Heart left ventricle (tissue), 16 donors: ENCODE measurements at regions not wholly inside any gene's neighbourhood (a gene's known extent, or its start where the extent isn't known, plus 50 kb on each side); places are given as distances from the start of the nearest gene placed in this dataset.
A peak's percentile ranks its signal among the peaks of the same experiment; 100 is the strongest.

Experiments
- ATAC-seq, 4 donors: fragments of 200-7000 bp; cut with Tn5 transposase; one replicate each; pipeline ENCODE4 v1.9.1; 2020 to 2022; ENCODE audit warnings: moderate library complexity in 4 of 4, mild to moderate bottlenecking in 3 of 4, moderate number of reproducible peaks in 1 of 4
- DNase-seq, 5 donors: peaks; one replicate each; pipeline ENCODE4 v3.0.0-alpha.2; 2020
- H3K27ac ChIP-seq, 12 donors: fragments of 200-600 bp; sonication (generic) in 4 of 12; one replicate each; pipeline versions ENCODE4 v1.5.0 to v1.8.0; 2016 to 2022; ENCODE audit warnings: mild to moderate bottlenecking in 2 of 12
- H3K27me3 ChIP-seq, 9 donors: fragments of 200-600 bp; sonication (generic) in 2 of 9; one replicate each; pipeline versions ENCODE4 v1.5.1 to v1.8.0; 2016 to 2022; ENCODE audit warnings: mild to moderate bottlenecking in 3 of 9
- H3K36me3 ChIP-seq, 9 donors: fragments of 200-600 bp; sonication (generic) in 2 of 9; one replicate each; pipeline versions ENCODE4 v1.5.0 to v1.8.0; 2018 to 2022; ENCODE audit warnings: mild to moderate bottlenecking in 2 of 9
- H3K4me1 ChIP-seq, 12 donors: fragments of 200-600 bp; sonication (generic) in 4 of 12; one replicate each; pipeline versions ENCODE4 v1.5.0 to v1.8.0; 2016 to 2022; ENCODE audit warnings: mild to moderate bottlenecking in 3 of 12
- H3K4me3 ChIP-seq, 12 donors: fragments of 200-600 bp; sonication (generic) in 4 of 12; one replicate each; pipeline versions ENCODE4 v1.5.0 to v1.8.0; 2017 to 2022; ENCODE audit warnings: mild to moderate bottlenecking in 9 of 12, moderate library complexity in 4 of 12
- H3K9me3 ChIP-seq, 12 donors: fragments of 200-600 bp; sonication (generic) in 4 of 12; one replicate each; pipeline versions ENCODE4 v1.5.0 to v1.8.0; 2016 to 2022; ENCODE audit warnings: mild to moderate bottlenecking in 1 of 12
- CTCF ChIP-seq, 12 donors: fragments of 200-600 bp; sonication (generic) in 4 of 12; IDR thresholded peaks; one replicate each; pipeline versions ENCODE4 v1.5.0 to v1.8.0; 2018 to 2022; ENCODE audit warnings: antibody characterized with exemption in 12 of 12, mild to moderate bottlenecking in 5 of 12
- POLR2A ChIP-seq, 2 donors: fragments of 450-650 bp; IDR thresholded peaks; one replicate each; pipeline ENCODE4 v1.6.1; 2017; ENCODE audit warnings: antibody characterized with exemption in 2 of 2, mild to moderate bottlenecking in 2 of 2, moderate library complexity in 2 of 2
- WGBS, 4 donors: extraction: QIAGEN DNeasy Blood & Tissue Kit in 2 of 4; methylation state at CpG; one replicate each; pipeline versions ENCODE4 v1.1.5 to v1.1.7; 2013 to 2018; 5-methylcytosine and 5-hydroxymethylcytosine counted together
- intact Hi-C, 10 donors: fragments of 100-400 bp; cut with DNase I; formaldehyde crosslinking; loops; one replicate each; pipeline versions ENCODE4 v1.11.1 to v1.14.2; 2022
- donor health status: ischemic (EF 13 %, LVEDD 7.1; RV severe dilation, severe dysfunction).
- donor health status: healthy with polysubstance abuse.
- donor health status: DM: no; HTN: yes; CAD: no.
- donor health status: DM: no; HTN: no; CAD: no.
- donor health status: ischemic (EF 25% LVEDD 6.9; RV normal size, moderate dysfunction).
- donor health status: ischemic (EF 25% LVEDD 5.7; RV mildly dilated, moderate dysfunction).
- donor health status: healthy.
- donor health status: DM: yes; HTN: yes; CAD: no.
- donor health status: ischemic (EF 35%, LVEDD 5.7; RV mildly dilated, moderate dysfunction).
- donor health status: nonischemic (EF 11% LVEDD 7.7; RV severe dilation, severe dysfunction).
- donor health status: DM: yes; HTN: yes; CAD: no.
- donor health status: PGD.
- donor health status: ischemic (EF 29% LVEDD 5.4; RV normal size, mild dysfunction).
- donor health status: nonischemic (EF 23%, LVEDD 6.1; RV moderate dilation, normal function).

DNA sequence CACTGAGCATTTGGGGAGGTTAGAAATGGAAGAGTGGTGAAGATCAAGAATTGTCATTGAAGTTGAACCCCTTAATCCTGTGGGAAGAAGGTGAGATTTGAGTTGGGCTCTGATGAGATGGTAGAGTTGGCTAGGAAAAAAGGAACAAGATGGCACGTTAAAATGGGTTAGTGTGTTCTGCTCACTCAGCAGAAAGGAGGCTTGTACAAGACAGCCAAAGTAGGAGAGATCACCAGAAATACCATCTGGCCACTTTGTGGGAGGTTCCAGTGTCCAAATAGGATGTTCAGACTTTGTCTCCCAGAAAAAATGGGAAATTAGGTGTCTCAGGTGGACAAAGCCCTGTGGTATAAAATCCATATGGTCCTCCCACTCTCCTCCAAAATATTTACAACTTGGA is 56.0 kb upstream of the SLC14A2 start:
- no peak overlapping the region for H3K4me3 ChIP-seq
- H3K9me3 ChIP-seq, result peaks cover 0 to 7% (median 0%) of the 10 kb centered on the region in 12 donors
- intact Hi-C loops, result no loop called here
- H3K27me3 ChIP-seq, result no peaks in the 10 kb centered on the region
- DNase-seq (no peak), ATAC-seq (no peak)
- no peak for TF ChIP-seq POLR2A (IDR thresholded peaks at IDR 0.05)
- no peak for TF ChIP-seq CTCF (IDR thresholded peaks at IDR 0.05)
- no peaks in the 10 kb centered on the region for H3K36me3 ChIP-seq
- peaks cover 0 to 17% (median 0%) of the 10 kb centered on the region in 12 donors for H3K4me1 ChIP-seq
- WGBS, 4 donors, result 83 to 96% (median 91%) methylated on average over 1 of the region's 1 CpG
- no peak overlapping the region for H3K27ac ChIP-seq

DNA sequence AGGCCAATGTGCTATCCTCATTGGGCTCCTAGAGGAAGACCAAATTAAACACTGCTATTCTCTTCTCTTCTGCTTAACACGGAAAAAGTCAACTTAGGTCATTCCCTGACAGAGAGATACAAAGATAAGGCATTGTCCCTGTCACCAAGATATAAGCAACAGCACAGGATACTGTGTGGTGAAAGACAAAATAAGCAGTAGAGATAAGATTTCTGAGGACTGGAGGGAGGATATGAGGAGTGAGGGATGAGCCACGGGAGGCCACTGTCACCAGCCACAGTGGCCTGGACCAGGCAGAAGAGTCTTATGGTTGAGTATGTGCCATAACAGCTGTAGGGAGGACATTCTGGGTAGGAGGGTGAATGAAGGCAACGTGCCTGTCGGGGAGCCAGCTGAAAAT is 54.4 kb upstream of the SLC14A2 start:
- intact Hi-C loops, result loop anchor here in 1 of 10 donors (5.0 kb wide), 1 partner anchor 54 kb away; no protein-coding TSS in a partner anchor
- peak overlapping the region in 1 of 12 donors; percentile 43 for H3K27ac ChIP-seq
- H3K4me3 ChIP-seq, result no peak overlapping the region
- H3K4me1 ChIP-seq, result peaks cover 0 to 11% (median 0%) of the 10 kb centered on the region in 12 donors
- DNase-seq (no peak), ATAC-seq (no peak)
- H3K27me3 ChIP-seq, result peaks cover 0 to 4% (median 0%) of the 10 kb centered on the region in 9 donors
- peaks cover 0 to 7% (median 0%) of the 10 kb centered on the region in 12 donors for H3K9me3 ChIP-seq
- no peaks in the 10 kb centered on the region for H3K36me3 ChIP-seq
- TF ChIP-seq POLR2A (IDR thresholded peaks at IDR 0.05), result no peak
- WGBS, 4 donors, result 61 to 72% (median 67%) methylated on average over 4 of the region's 4 CpGs

GRCh38 chr18:45562567-45563479 is 52.5 kb upstream of the SLC14A2 start:
- 65 to 70% (median 69%) methylated on average over 11 of the region's 11 CpGs for WGBS, 4 donors
- DNase-seq, result peak; percentile 37 to 76 (median 55)
- peak; percentile 21 to 59 (median 40) for ATAC-seq
- Histone ChIP-seq H3K9me3 (peaks cover 0 to 7% (median 0%) of the 10 kb centered on the region in 12 donors), H3K27ac (peak overlapping the region in 11 of 12 donors; percentile 27 to 89 (median 57)), H3K4me1 (peaks cover 0 to 19% (median 0%) of the 10 kb centered on the region in 12 donors), H3K27me3 (peaks cover 0 to 4% (median 0%) of the 10 kb centered on the region in 9 donors), H3K36me3 (no peaks in the 10 kb centered on the region), H3K4me3 (no peak overlapping the region)
- intact Hi-C loops, result loop anchor here in 1 of 10 donors (5.0 kb wide), 1 partner anchor 56 kb away; no protein-coding TSS in a partner anchor
- TF ChIP-seq POLR2A (IDR thresholded peaks at IDR 0.05) (no peak), CTCF (IDR thresholded peaks at IDR 0.05) (no peak)

DNA sequence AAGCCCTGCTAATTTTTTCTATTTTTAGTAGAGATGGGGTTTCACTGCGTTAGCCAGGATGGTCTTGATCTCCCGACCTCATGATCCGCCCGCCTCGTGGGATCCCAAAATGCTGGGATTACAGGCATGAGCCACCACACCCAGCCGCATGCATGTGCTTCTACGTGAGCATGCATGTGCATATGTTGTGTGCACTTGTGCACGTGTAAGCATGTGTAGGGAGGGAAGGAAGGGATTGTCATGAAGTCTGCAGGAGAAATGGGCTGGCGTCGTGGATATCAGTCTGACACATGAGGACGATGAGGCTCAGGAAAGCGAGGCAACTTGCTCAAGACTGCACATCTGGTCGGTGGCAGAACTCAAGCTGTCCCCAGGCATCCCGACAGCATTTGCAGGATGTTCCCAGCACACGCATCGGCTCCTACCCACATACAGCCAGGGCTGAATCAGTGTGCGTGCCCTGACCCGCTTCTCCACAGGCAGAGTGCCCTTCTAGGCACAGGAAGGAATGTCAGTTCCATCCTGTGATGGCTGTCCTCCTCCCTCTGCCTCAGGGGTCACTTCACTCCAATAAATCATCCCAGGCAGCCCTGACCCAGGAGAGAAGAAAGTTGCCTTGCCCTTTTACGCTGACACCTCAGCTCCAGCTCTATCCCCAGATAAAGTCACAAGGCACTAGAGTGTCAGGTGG is 49.9 kb upstream of the SLC14A2 start:
- H3K4me1 ChIP-seq, result peaks cover 0 to 19% (median 0%) of the 10 kb centered on the region in 12 donors
- intact Hi-C loops, result no loop called here
- H3K27me3 ChIP-seq, result peaks cover 0 to 4% (median 0%) of the 10 kb centered on the region in 9 donors
- no peak for DNase-seq
- H3K4me3 ChIP-seq, result no peak overlapping the region
- H3K9me3 ChIP-seq, result peaks cover 0 to 7% (median 0%) of the 10 kb centered on the region in 12 donors
- no peak for ATAC-seq
- TF ChIP-seq POLR2A (IDR thresholded peaks at IDR 0.05) (no peak), CTCF (IDR thresholded peaks at IDR 0.05) (no peak)
- no peaks in the 10 kb centered on the region for H3K36me3 ChIP-seq
- 73 to 80% (median 76%) methylated on average over 13 to 19 of the region's 19 CpGs for WGBS, 4 donors
- H3K27ac ChIP-seq, result peak overlapping the region in 2 of 12 donors; percentile 51 to 55
